ENCODE measurements at regions not wholly inside any gene's neighbourhood (a gene's known extent, or its start where the extent isn't known, plus 50 kb on each side); places are given as distances from the start of the nearest gene placed in this dataset.

- TF ChIP-seq POLR2AphosphoS5 (IDR thresholded peaks at IDR 0.05) = peak in 3 of 4 donors; percentile 21 to 60 (median 37)
- TF ChIP-seq, protein P1, sequence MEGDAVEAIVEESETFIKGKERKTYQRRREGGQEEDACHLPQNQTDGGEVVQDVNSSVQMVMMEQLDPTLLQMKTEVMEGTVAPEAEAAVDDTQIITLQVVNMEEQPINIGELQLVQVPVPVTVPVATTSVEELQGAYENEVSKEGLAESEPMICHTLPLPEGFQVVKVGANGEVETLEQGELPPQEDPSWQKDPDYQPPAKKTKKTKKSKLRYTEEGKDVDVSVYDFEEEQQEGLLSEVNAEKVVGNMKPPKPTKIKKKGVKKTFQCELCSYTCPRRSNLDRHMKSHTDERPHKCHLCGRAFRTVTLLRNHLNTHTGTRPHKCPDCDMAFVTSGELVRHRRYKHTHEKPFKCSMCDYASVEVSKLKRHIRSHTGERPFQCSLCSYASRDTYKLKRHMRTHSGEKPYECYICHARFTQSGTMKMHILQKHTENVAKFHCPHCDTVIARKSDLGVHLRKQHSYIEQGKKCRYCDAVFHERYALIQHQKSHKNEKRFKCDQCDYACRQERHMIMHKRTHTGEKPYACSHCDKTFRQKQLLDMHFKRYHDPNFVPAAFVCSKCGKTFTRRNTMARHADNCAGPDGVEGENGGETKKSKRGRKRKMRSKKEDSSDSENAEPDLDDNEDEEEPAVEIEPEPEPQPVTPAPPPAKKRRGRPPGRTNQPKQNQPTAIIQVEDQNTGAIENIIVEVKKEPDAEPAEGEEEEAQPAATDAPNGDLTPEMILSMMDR (IDR thresholded peaks at IDR 0.05) = no peak
- TF ChIP-seq POLR2A (IDR thresholded peaks at IDR 0.05) = no peak
Observed at GRCh38 chr10:111392159-111392558, 315.3 kb downstream of the ADRA2A start.

Data from sigmoid colon (tissue), 4 donors.